Upper lobe of left lung (tissue), 6 donors: ENCODE measurements at regions not wholly inside any gene's neighbourhood (a gene's known extent, or its start where the extent isn't known, plus 50 kb on each side); places are given as distances from the start of the nearest gene placed in this dataset.

Experiments
- ATAC-seq, 2 donors: fragments of 200-7000 bp; cut with Tn5 transposase; one replicate each; pipeline ENCODE4 v1.9.1; 2022; ENCODE audit warnings: mild to moderate bottlenecking in 2 of 2, moderate library complexity in 2 of 2; ENCODE audit not compliant: low FRiP score in 2 of 2
- DNase-seq, 2 donors: peaks; one replicate each; pipeline ENCODE4 v3.0.0-alpha.2; 2019 to 2020
- H3K27ac ChIP-seq, 4 donors: fragments of 200-600 bp; sonication (generic); one replicate each; pipeline ENCODE4 v1.5.1; 2016 to 2019
- H3K27me3 ChIP-seq, 4 donors: fragments of 200-600 bp; sonication (generic); one replicate each; pipeline ENCODE4 v1.5.1; 2017 to 2019
- H3K36me3 ChIP-seq, 4 donors: fragments of 200-600 bp; sonication (generic); one replicate each; pipeline ENCODE4 v1.5.1; 2016 to 2019
- H3K4me1 ChIP-seq, 4 donors: fragments of 200-600 bp; sonication (generic); one replicate each; pipeline ENCODE4 v1.5.1; 2018 to 2019
- H3K4me3 ChIP-seq, 4 donors: fragments of 200-600 bp; sonication (generic); one replicate each; pipeline ENCODE4 v1.5.1; 2017 to 2019; ENCODE audit warnings: mild to moderate bottlenecking in 2 of 4, moderate library complexity in 1 of 4
- H3K9me3 ChIP-seq, 4 donors: fragments of 200-600 bp; sonication (generic); one replicate each; pipeline ENCODE4 v1.5.1; 2018 to 2019
- EP300 ChIP-seq, 4 donors: sonication (generic); formaldehyde crosslinking; IDR thresholded peaks; one replicate each; pipeline ENCODE4 v1.5.1; 2017; ENCODE audit warnings: antibody characterized with exemption in 4 of 4, control low read depth in 2 of 4
- POLR2A ChIP-seq, 4 donors: fragments of 450-650 bp; IDR thresholded peaks; one replicate each; pipeline ENCODE4 v1.5.1; 2016 to 2017; ENCODE audit warnings: antibody characterized with exemption in 4 of 4, mild to moderate bottlenecking in 2 of 4
- POLR2AphosphoS5 ChIP-seq, 2 donors: sonication (generic); formaldehyde crosslinking; IDR thresholded peaks; one replicate each; pipeline ENCODE4 v1.5.1; 2017; ENCODE audit warnings: antibody characterized with exemption in 2 of 2
- WGBS, 2 donors: methylation state at CpG; one replicate each; pipeline ENCODE4 v1.1.5; 2017 to 2018; 5-methylcytosine and 5-hydroxymethylcytosine counted together
- TF ChIP-seq, protein P1 (sequence below), 6 experiments: fragments of 450-650 bp in 4 of 6; fragments of 200-600 bp in 2 of 6; sonication (generic) in 2 of 6; IDR thresholded peaks; one replicate each; pipeline ENCODE4 v1.5.1; 2016 to 2019; ENCODE audit warnings: antibody characterized with exemption in 6 of 6
- donor health status: DM: no; HTN: no; CAD: no; lungs with moderate emphysema.
- donor health status: DM: no; HTN: yes; CAD: no; lungs with severe emphysema.

DNA sequence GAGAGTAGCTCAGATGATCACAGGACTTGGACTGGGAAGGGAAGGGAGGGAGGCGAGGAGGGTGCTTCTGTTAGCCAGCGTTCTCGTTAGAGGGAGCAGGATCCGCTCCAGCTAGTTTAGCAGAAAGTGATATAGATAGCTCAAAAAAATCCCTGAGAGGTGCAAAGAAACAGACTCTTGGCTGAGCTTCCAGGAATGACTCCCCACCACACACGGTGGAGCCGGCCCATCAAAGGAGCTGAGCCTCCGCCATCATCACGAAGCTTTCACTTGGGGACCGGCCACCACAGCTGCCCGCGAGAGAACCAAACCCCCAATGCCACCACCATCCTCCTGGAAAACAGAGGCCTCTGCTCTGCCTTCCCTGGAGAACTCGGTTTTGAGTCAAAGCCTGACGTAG, 124.6 kb upstream of the BCL2L14 start:
- DNase-seq (no peak), ATAC-seq (no peak)
- Histone ChIP-seq H3K9me3 (no peaks in the 10 kb centered on the region), H3K27me3 (no peaks in the 10 kb centered on the region), H3K4me3 (no peak overlapping the region), H3K4me1 (no peaks in the 10 kb centered on the region), H3K27ac (no peak overlapping the region), H3K36me3 (no peaks in the 10 kb centered on the region)
- TF ChIP-seq EP300 (IDR thresholded peaks at IDR 0.05) (no peak), POLR2A (IDR thresholded peaks at IDR 0.05) (no peak)
- TF ChIP-seq, protein P1, sequence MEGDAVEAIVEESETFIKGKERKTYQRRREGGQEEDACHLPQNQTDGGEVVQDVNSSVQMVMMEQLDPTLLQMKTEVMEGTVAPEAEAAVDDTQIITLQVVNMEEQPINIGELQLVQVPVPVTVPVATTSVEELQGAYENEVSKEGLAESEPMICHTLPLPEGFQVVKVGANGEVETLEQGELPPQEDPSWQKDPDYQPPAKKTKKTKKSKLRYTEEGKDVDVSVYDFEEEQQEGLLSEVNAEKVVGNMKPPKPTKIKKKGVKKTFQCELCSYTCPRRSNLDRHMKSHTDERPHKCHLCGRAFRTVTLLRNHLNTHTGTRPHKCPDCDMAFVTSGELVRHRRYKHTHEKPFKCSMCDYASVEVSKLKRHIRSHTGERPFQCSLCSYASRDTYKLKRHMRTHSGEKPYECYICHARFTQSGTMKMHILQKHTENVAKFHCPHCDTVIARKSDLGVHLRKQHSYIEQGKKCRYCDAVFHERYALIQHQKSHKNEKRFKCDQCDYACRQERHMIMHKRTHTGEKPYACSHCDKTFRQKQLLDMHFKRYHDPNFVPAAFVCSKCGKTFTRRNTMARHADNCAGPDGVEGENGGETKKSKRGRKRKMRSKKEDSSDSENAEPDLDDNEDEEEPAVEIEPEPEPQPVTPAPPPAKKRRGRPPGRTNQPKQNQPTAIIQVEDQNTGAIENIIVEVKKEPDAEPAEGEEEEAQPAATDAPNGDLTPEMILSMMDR (IDR thresholded peaks at IDR 0.05): no peak
- WGBS, 2 donors: 91 to 93% methylated on average over 13 of the region's 13 CpGs

DNA sequence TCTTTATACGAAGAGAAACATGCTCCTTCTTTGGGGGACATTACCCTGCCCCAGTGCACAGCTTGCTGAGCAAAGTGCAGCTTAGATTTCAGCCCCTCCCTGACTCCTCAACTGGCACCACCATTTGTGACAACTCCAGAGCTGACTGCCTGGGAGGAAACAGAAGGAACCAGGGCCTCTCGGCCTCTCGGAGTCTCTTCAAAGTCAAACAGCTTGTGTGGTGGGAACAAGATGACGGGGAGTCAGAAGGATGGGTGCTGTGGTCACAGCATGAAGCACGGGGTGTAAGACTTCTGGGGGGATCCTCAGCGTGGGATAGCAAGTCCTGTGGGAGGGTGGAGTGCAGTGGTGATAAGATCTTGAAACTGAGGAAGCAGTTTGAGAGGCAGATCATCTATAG, 123.5 kb upstream of the BCL2L14 start:
- 61 to 87% methylated on average over 3 to 6 of the region's 6 CpGs for WGBS, 2 donors
- no peak for DNase-seq
- Histone ChIP-seq H3K9me3 (no peaks in the 10 kb centered on the region), H3K27ac (no peak overlapping the region), H3K4me3 (no peak overlapping the region), H3K27me3 (no peaks in the 10 kb centered on the region), H3K4me1 (no peaks in the 10 kb centered on the region), H3K36me3 (no peaks in the 10 kb centered on the region)
- no peak for ATAC-seq
- TF ChIP-seq POLR2A (IDR thresholded peaks at IDR 0.05): no peak

DNA sequence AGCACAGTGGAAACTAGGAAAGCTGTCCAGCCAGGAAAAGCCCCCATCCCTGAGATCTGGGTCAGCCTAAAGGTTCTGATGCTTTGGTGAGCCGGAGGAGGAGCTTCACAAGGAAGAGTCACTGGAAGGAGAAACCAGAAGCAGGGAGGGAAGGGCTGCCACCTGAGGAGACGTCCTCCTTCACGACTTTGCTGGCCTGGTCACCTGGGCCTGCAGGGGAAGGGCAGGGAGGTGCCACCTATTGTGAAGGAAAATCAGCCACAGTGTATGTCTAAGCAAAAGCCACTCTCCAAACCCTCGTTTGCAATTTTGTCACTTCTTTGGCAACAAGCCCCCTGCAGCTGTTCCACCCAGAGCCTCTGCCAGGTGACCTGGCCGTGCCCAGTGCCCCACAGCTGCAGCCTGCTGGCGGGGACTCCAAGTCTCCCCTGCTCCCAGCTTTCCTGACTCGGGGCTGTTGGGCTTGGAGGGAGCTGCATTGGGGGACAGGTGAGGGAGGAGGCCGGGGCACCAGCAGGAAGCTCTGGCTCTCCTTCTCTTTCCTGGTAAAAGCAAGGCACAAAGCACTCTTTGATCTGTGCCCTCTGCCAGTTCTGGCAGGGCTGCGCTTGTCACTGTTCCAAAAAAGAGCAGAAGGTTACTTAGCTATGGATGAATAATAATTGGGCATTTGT, 120.9 kb upstream of the BCL2L14 start:
- no peak overlapping the region for H3K27ac ChIP-seq
- H3K9me3 ChIP-seq: no peaks in the 10 kb centered on the region
- H3K27me3 ChIP-seq: no peaks in the 10 kb centered on the region
- H3K4me1 ChIP-seq: no peaks in the 10 kb centered on the region
- DNase-seq (peak in 1 of 2 donors; percentile 52), ATAC-seq (no peak)
- 49 to 76% methylated on average over 7 to 9 of the region's 9 CpGs for WGBS, 2 donors
- TF ChIP-seq POLR2AphosphoS5 (IDR thresholded peaks at IDR 0.05) (no peak), POLR2A (IDR thresholded peaks at IDR 0.05) (no peak), EP300 (IDR thresholded peaks at IDR 0.05) (no peak)
- TF ChIP-seq, protein P1 (IDR thresholded peaks at IDR 0.05): no peak
- H3K4me3 ChIP-seq: no peak overlapping the region
- H3K36me3 ChIP-seq: no peaks in the 10 kb centered on the region

DNA sequence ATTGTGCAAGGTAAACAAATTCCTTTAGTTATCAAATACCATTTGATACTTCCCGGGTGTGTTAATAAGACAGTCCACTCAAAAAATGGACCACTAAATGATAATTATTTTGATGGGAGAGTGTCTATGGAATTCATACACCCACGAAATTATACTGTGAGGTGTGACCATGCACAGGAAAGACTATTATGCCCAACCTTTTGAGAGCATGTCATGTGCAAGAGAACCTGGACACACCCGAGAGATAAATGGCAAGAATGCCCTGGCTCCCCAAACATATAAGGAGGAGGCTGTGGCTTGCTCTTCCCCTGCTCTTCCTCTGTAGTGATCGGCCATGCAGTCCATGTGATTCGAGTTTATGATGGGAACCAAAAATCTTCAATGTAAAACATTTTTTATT, 119.5 kb upstream of the BCL2L14 start:
- Histone ChIP-seq H3K27me3 (no peaks in the 10 kb centered on the region), H3K4me1 (no peaks in the 10 kb centered on the region), H3K27ac (no peak overlapping the region), H3K36me3 (no peaks in the 10 kb centered on the region), H3K9me3 (no peaks in the 10 kb centered on the region), H3K4me3 (no peak overlapping the region)
- ATAC-seq (no peak), DNase-seq (no peak)
- no peak for TF ChIP-seq POLR2A (IDR thresholded peaks at IDR 0.05)
- 65 to 82% methylated on average over 5 of the region's 5 CpGs for WGBS, 2 donors

DNA sequence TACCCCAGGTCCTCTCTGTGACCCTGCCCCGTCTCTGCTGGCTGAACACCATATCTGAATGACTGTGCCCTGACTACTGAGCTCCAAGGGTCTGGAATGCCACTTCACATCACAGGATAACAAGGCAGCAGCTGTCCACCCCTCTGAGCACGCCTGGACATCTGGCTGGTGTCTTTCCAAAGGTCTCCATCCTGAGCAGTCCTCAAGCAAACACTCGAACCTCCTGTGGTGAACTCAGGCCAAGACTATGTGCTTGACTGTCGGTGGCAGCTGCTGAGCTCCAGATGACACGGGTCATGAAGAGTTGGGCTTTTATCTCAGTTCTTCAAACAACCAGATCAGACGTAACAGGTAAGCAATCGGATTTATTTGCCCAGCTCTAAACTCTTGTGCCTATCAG, 117.2 kb upstream of the BCL2L14 start:
- H3K4me1 ChIP-seq: no peaks in the 10 kb centered on the region
- TF ChIP-seq POLR2A (IDR thresholded peaks at IDR 0.05): no peak
- ATAC-seq: no peak
- WGBS, 2 donors: 53 to 67% methylated on average over 7 of the region's 7 CpGs
- H3K9me3 ChIP-seq: no peaks in the 10 kb centered on the region
- H3K27ac ChIP-seq: no peak overlapping the region
- H3K27me3 ChIP-seq: no peaks in the 10 kb centered on the region
- H3K36me3 ChIP-seq: no peaks in the 10 kb centered on the region
- no peak overlapping the region for H3K4me3 ChIP-seq
- no peak for DNase-seq

DNA sequence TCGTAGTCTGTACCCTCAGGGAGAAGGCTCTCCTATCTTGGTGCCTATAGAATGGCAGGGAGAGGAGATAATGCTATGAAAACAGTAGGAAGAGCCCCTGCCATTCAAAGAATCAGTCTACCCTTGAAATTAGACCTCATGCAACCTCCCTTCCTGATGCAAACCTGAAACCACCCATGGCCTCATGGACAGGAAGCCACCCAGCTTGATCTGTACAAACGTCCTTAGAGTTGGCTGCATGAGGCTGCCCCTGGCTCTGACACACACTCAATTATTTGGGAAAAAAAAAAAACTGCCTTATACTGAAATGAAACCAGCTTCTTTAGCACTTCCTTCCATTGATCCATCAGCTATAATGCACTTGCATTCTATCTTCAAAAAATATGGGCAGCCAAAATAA, 116.6 kb upstream of the BCL2L14 start:
- WGBS, 2 donors: 49 to 54% methylated on average over 2 of the region's 2 CpGs
- no peaks in the 10 kb centered on the region for H3K4me1 ChIP-seq
- H3K27ac ChIP-seq: no peak overlapping the region
- no peaks in the 10 kb centered on the region for H3K9me3 ChIP-seq
- TF ChIP-seq, protein P1 (IDR thresholded peaks at IDR 0.05): no peak
- no peak for TF ChIP-seq POLR2AphosphoS5 (IDR thresholded peaks at IDR 0.05)
- no peak for TF ChIP-seq POLR2A (IDR thresholded peaks at IDR 0.05)
- ATAC-seq: no peak
- H3K27me3 ChIP-seq: no peaks in the 10 kb centered on the region
- H3K4me3 ChIP-seq: no peak overlapping the region
- H3K36me3 ChIP-seq: no peaks in the 10 kb centered on the region
- DNase-seq: no peak
